ENCODE measurements at regions not wholly inside any gene's neighbourhood (a gene's known extent, or its start where the extent isn't known, plus 50 kb on each side); places are given as distances from the start of the nearest gene placed in this dataset.

- no peak for DNase-seq (ENCODE audit: low read depth in 1 of 2, low spot score in 2 of 2)
- no peak overlapping the region for H3K4me2 ChIP-seq (ENCODE audit: insufficient read depth in 1 of 2, low read depth in 2 of 2, low read length in 2 of 2)
- H4K8ac ChIP-seq (ENCODE audit: extremely low read depth, insufficient read depth, low read length): no peak overlapping the region
- H2AK5ac ChIP-seq (ENCODE audit: low read depth, low read length): no peak overlapping the region
- H3K36me3 ChIP-seq (ENCODE audit: control insufficient read depth in 2 of 4, insufficient read depth in 4 of 4, low read length in 3 of 4): no peaks in the 10 kb centered on the region
- no peak overlapping the region for H2AFZ ChIP-seq (ENCODE audit: low read length)
- no peak overlapping the region for H2BK20ac ChIP-seq (ENCODE audit: low read length)
- H4K20me1 ChIP-seq (replicated peaks in 1 of 2; ENCODE audit: control insufficient read depth in 1 of 2, insufficient read depth in 2 of 2, low read length in 2 of 2): no peaks in the 10 kb centered on the region
- H2BK15ac ChIP-seq (ENCODE audit: low read length): no peak overlapping the region
- H3K23me2 ChIP-seq (ENCODE audit: low read depth, low read length): no peaks in the 10 kb centered on the region
- no peak overlapping the region for H2BK12ac ChIP-seq (ENCODE audit: low read depth, low read length)
- no peaks in the 10 kb centered on the region for H3K4me1 ChIP-seq (replicated peaks in 1 of 4; ENCODE audit: control insufficient read depth in 3 of 4, insufficient read depth in 4 of 4, low read length in 3 of 4)
- H3K56ac ChIP-seq (replicated peaks; ENCODE audit: insufficient read length, low read depth, low read length): no peak overlapping the region
- no peak overlapping the region for H3K27ac ChIP-seq (ENCODE audit: low read depth, low read length)
- no peak overlapping the region for H3K23ac ChIP-seq (ENCODE audit: insufficient read length)
- no peak overlapping the region for H3K4ac ChIP-seq (replicated peaks; ENCODE audit: insufficient read length, low read depth, low read length)
- no peak overlapping the region for H4K5ac ChIP-seq (ENCODE audit: insufficient read length, low read depth, low read length)
- no peak overlapping the region for H2BK120ac ChIP-seq (replicated peaks; ENCODE audit: low read depth, low read length)
- H3K4me3 ChIP-seq (ENCODE audit: extremely low read depth in 1 of 4, insufficient read depth in 2 of 4, low read depth in 3 of 4, low read length in 4 of 4): no peak overlapping the region
- TF ChIP-seq CBX8 (IDR thresholded peaks at IDR 0.05; ENCODE audit: borderline replicate concordance, low read depth, low read length): no peak
- no peak for TF ChIP-seq TEAD4 (IDR thresholded peaks at IDR 0.05; ENCODE audit: low read depth, low read length)
- TF ChIP-seq RBBP5 (IDR thresholded peaks at IDR 0.05; ENCODE audit: borderline replicate concordance, low read depth, low read length): no peak
- TF ChIP-seq, protein P1, sequence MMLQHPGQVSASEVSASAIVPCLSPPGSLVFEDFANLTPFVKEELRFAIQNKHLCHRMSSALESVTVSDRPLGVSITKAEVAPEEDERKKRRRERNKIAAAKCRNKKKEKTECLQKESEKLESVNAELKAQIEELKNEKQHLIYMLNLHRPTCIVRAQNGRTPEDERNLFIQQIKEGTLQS (IDR thresholded peaks at IDR 0.05; ENCODE audit: insufficient read depth, low read depth, low read length): no peak
- TF ChIP-seq CHD1 (IDR thresholded peaks at IDR 0.05; ENCODE audit: low read depth, low read length): no peak
- no peak for TF ChIP-seq EZH2 (IDR thresholded peaks at IDR 0.05; ENCODE audit: low read depth, low read length, severe bottlenecking)
- TF ChIP-seq GTF2F1 (IDR thresholded peaks at IDR 0.05; ENCODE audit: borderline replicate concordance, low read depth, low read length): no peak
- TF ChIP-seq RAD21 (IDR thresholded peaks at IDR 0.05 in 1 of 2, conservative IDR thresholded peaks at IDR 0.05 in 1 of 2; ENCODE audit: low read depth in 2 of 2, low read length in 2 of 2): no peak
- H3K9me3 ChIP-seq (ENCODE audit: insufficient read depth in 2 of 2, low read depth in 1 of 2, low read length in 1 of 2): no peaks in the 10 kb centered on the region
- H2BK5ac ChIP-seq (ENCODE audit: low read depth, low read length): no peak overlapping the region
- H4K91ac ChIP-seq (replicated peaks; ENCODE audit: insufficient read length, low read length): no peak overlapping the region
- no peak overlapping the region for H3K9ac ChIP-seq (replicated peaks in 1 of 4; ENCODE audit: extremely low read depth in 1 of 4, low read depth in 3 of 4, low read length in 3 of 4)
- no peak overlapping the region for H3K14ac ChIP-seq (ENCODE audit: insufficient read length)
- no peak for FAIRE-seq
- no peaks in the 10 kb centered on the region for H3K27me3 ChIP-seq (replicated peaks in 1 of 4; ENCODE audit: control insufficient read depth in 3 of 4, extremely low read depth in 1 of 4, insufficient read depth in 3 of 4, low read length in 3 of 4)
- no peaks in the 10 kb centered on the region for H3K79me1 ChIP-seq (ENCODE audit: low read depth, low read length)
- POLR2A ChIA-PET (ENCODE audit: partially characterized antibody): no interaction called here
- no peaks in the 10 kb centered on the region for H3K79me2 ChIP-seq (ENCODE audit: control insufficient read depth in 1 of 2, insufficient read depth in 2 of 2, low read length in 2 of 2)
- H3K18ac ChIP-seq (ENCODE audit: extremely low read depth, low read length): no peak overlapping the region
- CTCF ChIA-PET (ENCODE audit: partially characterized antibody): no interaction called here
Observed at GRCh38 chr4:11106190-11106589, 322.5 kb downstream of the HS3ST1 start.

Measured in H1 (cell line).